Ascending aorta (tissue), 2 donors: ENCODE measurements at regions not wholly inside any gene's neighbourhood (a gene's known extent, or its start where the extent isn't known, plus 50 kb on each side); places are given as distances from the start of the nearest gene placed in this dataset.

Experiments used
- DNase-seq, 2 donors: peaks; one replicate each; pipeline ENCODE4 v3.0.0-alpha.2; 2019; ENCODE audit warnings: low spot score in 2 of 2
- H3K27ac ChIP-seq, 2 donors: fragments of 200-600 bp; sonication (generic); one replicate each; pipeline ENCODE4 v1.5.1; 2016 to 2017; ENCODE audit warnings: mild to moderate bottlenecking in 1 of 2
- H3K27me3 ChIP-seq: fragments of 200-600 bp; sonication (generic); one replicate; pipeline ENCODE4 v1.5.1; 2017
- H3K36me3 ChIP-seq, 2 donors: fragments of 200-600 bp; sonication (generic); one replicate each; pipeline ENCODE4 v1.5.1; 2016
- H3K4me1 ChIP-seq, 2 donors: fragments of 200-600 bp; sonication (generic); one replicate each; pipeline ENCODE4 v1.5.1; 2016 to 2017; ENCODE audit warnings: mild to moderate bottlenecking in 1 of 2
- H3K4me3 ChIP-seq, 2 donors: fragments of 200-600 bp; sonication (generic); one replicate each; pipeline ENCODE4 v1.5.1; 2016 to 2017; ENCODE audit warnings: mild to moderate bottlenecking in 1 of 2
- H3K9me3 ChIP-seq, 2 donors: fragments of 200-600 bp; sonication (generic); one replicate each; pipeline ENCODE4 v1.5.1; 2016
- CTCF ChIP-seq, 3 experiments: fragments of 200-600 bp in 2 of 3; fragments of 450-650 bp in 1 of 3; sonication (generic) in 2 of 3; IDR thresholded peaks; one replicate each; pipeline ENCODE4 v1.5.1; 2016 to 2019; ENCODE audit warnings: antibody characterized with exemption in 3 of 3, mild to moderate bottlenecking in 1 of 3, moderate library complexity in 1 of 3
- intact Hi-C: fragments of 100-400 bp; cut with DNase I; formaldehyde crosslinking; loops from one replicate; pipeline ENCODE4 v1.15.1; 2023

GRCh38 chr2:136244536-136244885 is 126.6 kb upstream of the CXCR4 start:
- intact Hi-C loops, result no loop called here
- no peaks in the 10 kb centered on the region for H3K4me1 ChIP-seq
- H3K4me3 ChIP-seq, result no peak overlapping the region
- no peak overlapping the region for H3K27ac ChIP-seq
- no peak for DNase-seq
- TF ChIP-seq CTCF (IDR thresholded peaks at IDR 0.05), result no peak
- no peaks in the 10 kb centered on the region for H3K36me3 ChIP-seq
- H3K9me3 ChIP-seq, result no peaks in the 10 kb centered on the region
- H3K27me3 ChIP-seq, result no peaks in the 10 kb centered on the region

- no peaks in the 10 kb centered on the region for H3K4me1 ChIP-seq
- H3K9me3 ChIP-seq, result no peaks in the 10 kb centered on the region
- intact Hi-C loops, result no loop called here
- no peak for DNase-seq
- H3K36me3 ChIP-seq, result no peaks in the 10 kb centered on the region
- no peak for TF ChIP-seq CTCF (IDR thresholded peaks at IDR 0.05)
- H3K4me3 ChIP-seq, result no peak overlapping the region
- no peak overlapping the region for H3K27ac ChIP-seq
- H3K27me3 ChIP-seq, result no peaks in the 10 kb centered on the region
Measured at GRCh38 chr2:136243638-136244535, 125.9 kb upstream of the CXCR4 start.

- Histone ChIP-seq H3K36me3 (no peaks in the 10 kb centered on the region), H3K27me3 (no peaks in the 10 kb centered on the region), H3K4me3 (no peak overlapping the region), H3K4me1 (peaks cover 0 to 4% of the 10 kb centered on the region in 2 donors), H3K27ac (no peak overlapping the region), H3K9me3 (no peaks in the 10 kb centered on the region)
- intact Hi-C loops, result no loop called here
- no peak for DNase-seq
- no peak for TF ChIP-seq CTCF (IDR thresholded peaks at IDR 0.05)
Measured at GRCh38 chr2:136242687-136243277, 124.8 kb upstream of the CXCR4 start.

GRCh38 chr2:136242100-136242499 is 124.2 kb upstream of the CXCR4 start:
- intact Hi-C loops, result no loop called here
- no peak for TF ChIP-seq CTCF (IDR thresholded peaks at IDR 0.05)

GRCh38 chr2:136239079-136239685 is 121.2 kb upstream of the CXCR4 start:
- H3K4me1 ChIP-seq, result peaks cover 0 to 4% of the 10 kb centered on the region in 2 donors
- H3K9me3 ChIP-seq, result no peaks in the 10 kb centered on the region
- DNase-seq, result no peak
- intact Hi-C loops, result no loop called here
- peak overlapping the region; percentile 34 to 53 for H3K27ac ChIP-seq
- no peaks in the 10 kb centered on the region for H3K27me3 ChIP-seq
- no peak for TF ChIP-seq CTCF (IDR thresholded peaks at IDR 0.05)
- H3K4me3 ChIP-seq, result no peak overlapping the region
- no peaks in the 10 kb centered on the region for H3K36me3 ChIP-seq

More at GRCh38 chr2:136242100-136242499, 124.2 kb upstream of the CXCR4 start:
- Histone ChIP-seq H3K4me3 (no peak overlapping the region), H3K9me3 (no peaks in the 10 kb centered on the region), H3K27me3 (no peaks in the 10 kb centered on the region), H3K4me1 (peaks cover 0 to 4% of the 10 kb centered on the region in 2 donors), H3K27ac (no peak overlapping the region), H3K36me3 (no peaks in the 10 kb centered on the region)
- no peak for DNase-seq
